ENCODE measurements at regions not wholly inside any gene's neighbourhood (a gene's known extent, or its start where the extent isn't known, plus 50 kb on each side); places are given as distances from the start of the nearest gene placed in this dataset.

- Histone ChIP-seq H3K27ac (ENCODE audit: extremely low read depth, low read depth, low read length) (no peak overlapping the region), H3K9ac (ENCODE audit: insufficient read depth in 1 of 2, low read depth in 2 of 2, low read length in 2 of 2) (no peak overlapping the region), H3K36me3 (ENCODE audit: control insufficient read depth, insufficient read depth, low read length) (no peaks in the 10 kb centered on the region), H3K79me2 (ENCODE audit: control insufficient read depth, insufficient read depth, low read length) (no peaks in the 10 kb centered on the region), H4K20me1 (replicated peaks; ENCODE audit: control insufficient read depth, insufficient read depth, low read length) (no peaks in the 10 kb centered on the region), H3K9me3 (replicated peaks; ENCODE audit: control insufficient read depth, insufficient read depth, low read depth, low read length) (no peaks in the 10 kb centered on the region), H2AFZ (ENCODE audit: low read depth, low read length) (no peak overlapping the region), H3K4me2 (ENCODE audit: insufficient read depth, low read length) (no peak overlapping the region), H3K4me1 (replicated peaks in 1 of 2; ENCODE audit: control insufficient read depth in 2 of 2, insufficient read depth in 2 of 2, low read length in 2 of 2) (no peaks in the 10 kb centered on the region), H3K9me1 (ENCODE audit: control insufficient read depth, insufficient read depth, low read length) (no peaks in the 10 kb centered on the region), H3K27me3 (ENCODE audit: control insufficient read depth in 2 of 2, insufficient read depth in 2 of 2, low read length in 2 of 2) (no peaks in the 10 kb centered on the region), H3K4me3 (no peak overlapping the region)
- FAIRE-seq: no peak
- in situ Hi-C loops (cut with MboI) (no loop called here), intact Hi-C loops (cut with micrococcal nuclease) (loop anchor here (10.0 kb wide), 1 partner anchor 61 kb away; no protein-coding TSS in a partner anchor)
- POLR2A ChIA-PET: no interaction called here
- no peak for ATAC-seq
- TF ChIP-seq ZMIZ1 (IDR thresholded peaks at IDR 0.05; ENCODE audit: low read depth in 2 of 2, low read length in 2 of 2) (no peak), ZNF79 (CRISPR knock-in tag; IDR thresholded peaks at IDR 0.05; ENCODE audit: low read depth) (no peak), ZNF586 (CRISPR knock-in tag; conservative IDR thresholded peaks at IDR 0.05) (no peak), KLF10 (CRISPR knock-in tag; IDR thresholded peaks at IDR 0.05) (no peak), ETV1 (tag; conservative IDR thresholded peaks at IDR 0.05; ENCODE audit: low read depth) (no peak), ETS1 (conservative IDR thresholded peaks at IDR 0.05; ENCODE audit: control insufficient read depth, low read depth, low read length) (no peak), RBM34 (IDR thresholded peaks at IDR 0.05; ENCODE audit: borderline replicate concordance, insufficient read depth, low read length) (no peak), BCLAF1 (IDR thresholded peaks at IDR 0.05; ENCODE audit: borderline replicate concordance in 1 of 2, control insufficient read depth in 1 of 2, low read depth in 2 of 2, low read length in 1 of 2) (no peak), CC2D1A (IDR thresholded peaks at IDR 0.05) (no peak)
- WGBS (ENCODE audit: insufficient coverage, low coverage, missing lambda C conversion rate): 3% methylated on average over 7 of the region's 8 CpGs
- CTCF ChIA-PET (ENCODE audit: low intra/inter-chr PET ratio): no interaction called here
- BruUV-seq (replicated peaks): no TSS peak
- DNase-seq (ENCODE audit: extremely low read depth in 1 of 4, low spot score in 3 of 4): no peak
Observed at GRCh38 chr9:82923912-82924605, 138.9 kb downstream of the RASEF start.

All from K562 (cell line).